Liver (tissue), 8 donors: ENCODE measurements at regions not wholly inside any gene's neighbourhood (a gene's known extent, or its start where the extent isn't known, plus 50 kb on each side); places are given as distances from the start of the nearest gene placed in this dataset.

ENCODE experiments used
- DNase-seq: peaks from one replicate; pipeline ENCODE4 v3.0.0-alpha.2; 2017; ENCODE audit warnings: low spot score
- H3K27ac ChIP-seq, 2 donors: one replicate each; pipeline ENCODE4 v1.7.0; 2013; ENCODE audit warnings: inconsistent platforms in 2 of 2, low read length in 2 of 2, control low read depth in 1 of 2, low read depth in 1 of 2, mild to moderate bottlenecking in 1 of 2
- H3K27me3 ChIP-seq, 4 donors: one replicate each; pipeline versions ENCODE4 v1.6.1 to v1.7.0; 2013; ENCODE audit warnings: low read length in 3 of 4, inconsistent platforms in 1 of 4, mild to moderate bottlenecking in 1 of 4, moderate library complexity in 1 of 4; ENCODE audit not compliant: control insufficient read depth in 4 of 4, insufficient read depth in 4 of 4
- H3K36me3 ChIP-seq, 4 donors: one replicate each; pipeline versions ENCODE4 v1.6.1 to v1.7.0; 2013; ENCODE audit warnings: low read length in 3 of 4, mild to moderate bottlenecking in 3 of 4, low read depth in 1 of 4, moderate library complexity in 1 of 4; ENCODE audit not compliant: control insufficient read depth in 4 of 4, insufficient read depth in 3 of 4
- H3K4me1 ChIP-seq, 4 donors: one replicate each; pipeline versions ENCODE4 v1.6.1 to v1.7.0; 2013; ENCODE audit warnings: low read length in 3 of 4, mild to moderate bottlenecking in 3 of 4, moderate library complexity in 1 of 4; ENCODE audit not compliant: control insufficient read depth in 4 of 4, insufficient read depth in 4 of 4
- H3K4me3 ChIP-seq, 3 donors: one replicate each; pipeline versions ENCODE4 v1.6.1 to v1.7.0; 2013; ENCODE audit warnings: low read length in 3 of 3, control low read depth in 1 of 3, low read depth in 1 of 3, mild to moderate bottlenecking in 1 of 3
- H3K9ac ChIP-seq, 2 donors: one replicate each; pipeline ENCODE4 v1.7.0; 2013; ENCODE audit warnings: low read length in 2 of 2, mild to moderate bottlenecking in 2 of 2, moderate library complexity in 2 of 2, control low read depth in 1 of 2, low read depth in 1 of 2
- H3K9me3 ChIP-seq, 4 donors: one replicate each; pipeline versions ENCODE4 v1.6.1 to v1.7.0; 2013; ENCODE audit warnings: low read length in 3 of 4; ENCODE audit not compliant: control insufficient read depth in 4 of 4
- EGR1 ChIP-seq, 2 donors: IDR thresholded peaks; 2 replicates each; pipeline ENCODE4 v1.6.1; 2016 to 2018; ENCODE audit warnings: antibody characterized with exemption in 2 of 2, low read depth in 2 of 2
- FOXA1 ChIP-seq: IDR thresholded peaks from 2 replicates; pipeline ENCODE4 v1.6.1; 2016; ENCODE audit warnings: antibody characterized with exemption
- FOXA2 ChIP-seq: IDR thresholded peaks from 2 replicates; pipeline ENCODE4 v1.6.1; 2016; ENCODE audit warnings: antibody characterized with exemption
- GABPA ChIP-seq, 2 donors: IDR thresholded peaks in 1 of 2; conservative IDR thresholded peaks in 1 of 2; 2 replicates each; pipeline ENCODE4 v1.6.1; 2016; ENCODE audit warnings: antibody characterized with exemption in 2 of 2, mild to moderate bottlenecking in 1 of 2, moderate library complexity in 1 of 2
- HNF4A ChIP-seq, 2 donors: conservative IDR thresholded peaks; 2 replicates each; pipeline ENCODE4 v1.6.1; 2016; ENCODE audit warnings: antibody characterized with exemption in 2 of 2, mild to moderate bottlenecking in 2 of 2
- HNF4G ChIP-seq: IDR thresholded peaks from 2 replicates; pipeline ENCODE4 v1.6.1; 2016; ENCODE audit warnings: antibody characterized with exemption
- JUND ChIP-seq, 2 donors: IDR thresholded peaks; 2 replicates each; pipeline ENCODE4 v1.6.1; 2016; ENCODE audit warnings: antibody characterized with exemption in 2 of 2
- NR2F2 ChIP-seq: IDR thresholded peaks from 2 replicates; pipeline ENCODE4 v1.6.1; 2016; ENCODE audit warnings: antibody characterized with exemption
- RAD21 ChIP-seq, 2 donors: IDR thresholded peaks; 2 replicates each; pipeline ENCODE4 v1.6.1; 2016; ENCODE audit warnings: antibody characterized with exemption in 2 of 2, mild to moderate bottlenecking in 2 of 2
- RXRA ChIP-seq, 2 donors: IDR thresholded peaks; 2 replicates each; pipeline ENCODE4 v1.6.1; 2017 to 2018; ENCODE audit warnings: antibody characterized with exemption in 2 of 2, mild to moderate bottlenecking in 1 of 2
- SP1 ChIP-seq: IDR thresholded peaks from 2 replicates; pipeline ENCODE4 v1.6.1; 2018; ENCODE audit warnings: antibody characterized with exemption, mild to moderate bottlenecking
- TAF1 ChIP-seq: conservative IDR thresholded peaks from 2 replicates; pipeline ENCODE4 v1.6.1; 2016; ENCODE audit warnings: antibody characterized with exemption, mild to moderate bottlenecking
- YY1 ChIP-seq: IDR thresholded peaks from 2 replicates; pipeline ENCODE4 v1.6.1; 2016; ENCODE audit warnings: antibody characterized with exemption, mild to moderate bottlenecking
- WGBS: extraction: QIAGEN DNeasy Blood & Tissue Kit; methylation state at CpG from one replicate; pipeline ENCODE4 v1.1.7; 2013; 5-methylcytosine and 5-hydroxymethylcytosine counted together
- TF ChIP-seq, protein P1 (sequence below): IDR thresholded peaks from 2 replicates; pipeline ENCODE4 v1.6.1; 2016; ENCODE audit warnings: antibody characterized with exemption
- TF ChIP-seq, protein P2 (sequence below): fragments of 150-350 bp; IDR thresholded peaks from 2 replicates; pipeline ENCODE4 v1.5.1; 2017; ENCODE audit warnings: improper control_type of control experiment, low read depth, low read length; ENCODE audit not compliant: missing input control
- TF ChIP-seq, protein P3 (sequence below): IDR thresholded peaks from 2 replicates; pipeline ENCODE4 v1.6.1; 2016; ENCODE audit warnings: antibody characterized with exemption
- TF ChIP-seq, protein P4 (sequence below): IDR thresholded peaks from 2 replicates; pipeline ENCODE4 v1.6.1; 2016; ENCODE audit warnings: antibody characterized with exemption, mild to moderate bottlenecking
- TF ChIP-seq, protein P5 (sequence below): IDR thresholded peaks from 2 replicates; pipeline ENCODE4 v1.6.1; 2016; ENCODE audit warnings: antibody characterized with exemption
- donor health status: healthy.
- donor health status: healthy.
- donor health status: healthy.
- donor health status: healthy.
- donor health status: healthy.

DNA sequence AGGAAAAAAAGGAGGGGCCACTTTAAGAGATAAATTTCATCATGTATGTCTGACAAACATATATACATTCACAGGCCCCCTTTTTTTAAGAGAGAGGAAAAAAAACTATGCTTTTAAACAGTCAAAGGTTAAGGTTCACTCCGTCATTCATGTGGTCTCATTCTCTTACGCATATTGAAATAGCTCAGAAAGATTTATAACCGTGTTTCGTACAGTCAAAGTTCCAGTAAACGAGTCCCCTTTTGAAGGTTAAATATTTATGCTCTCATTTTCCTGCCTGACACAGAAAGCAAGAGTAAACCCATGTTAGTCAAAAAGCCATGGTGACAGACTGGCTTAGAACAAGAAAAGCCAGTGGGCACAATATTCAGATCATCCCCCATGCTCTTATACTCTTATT lies 248.0 kb upstream of the ARRDC4 start:
- TF ChIP-seq YY1 (no peak), EGR1 (IDR thresholded peaks at IDR 0.05; ENCODE audit: low read depth in 2 of 2) (no peak), SP1 (no peak), NR2F2 (no peak), HNF4G (no peak), GABPA (IDR thresholded peaks at IDR 0.05 in 1 of 2, conservative IDR thresholded peaks at IDR 0.05 in 1 of 2) (no peak), RAD21 (IDR thresholded peaks at IDR 0.05) (no peak), TAF1 (no peak), RXRA (IDR thresholded peaks at IDR 0.05) (no peak), FOXA2 (no peak), HNF4A (conservative IDR thresholded peaks at IDR 0.05) (no peak), FOXA1 (no peak)
- TF ChIP-seq, protein P1, sequence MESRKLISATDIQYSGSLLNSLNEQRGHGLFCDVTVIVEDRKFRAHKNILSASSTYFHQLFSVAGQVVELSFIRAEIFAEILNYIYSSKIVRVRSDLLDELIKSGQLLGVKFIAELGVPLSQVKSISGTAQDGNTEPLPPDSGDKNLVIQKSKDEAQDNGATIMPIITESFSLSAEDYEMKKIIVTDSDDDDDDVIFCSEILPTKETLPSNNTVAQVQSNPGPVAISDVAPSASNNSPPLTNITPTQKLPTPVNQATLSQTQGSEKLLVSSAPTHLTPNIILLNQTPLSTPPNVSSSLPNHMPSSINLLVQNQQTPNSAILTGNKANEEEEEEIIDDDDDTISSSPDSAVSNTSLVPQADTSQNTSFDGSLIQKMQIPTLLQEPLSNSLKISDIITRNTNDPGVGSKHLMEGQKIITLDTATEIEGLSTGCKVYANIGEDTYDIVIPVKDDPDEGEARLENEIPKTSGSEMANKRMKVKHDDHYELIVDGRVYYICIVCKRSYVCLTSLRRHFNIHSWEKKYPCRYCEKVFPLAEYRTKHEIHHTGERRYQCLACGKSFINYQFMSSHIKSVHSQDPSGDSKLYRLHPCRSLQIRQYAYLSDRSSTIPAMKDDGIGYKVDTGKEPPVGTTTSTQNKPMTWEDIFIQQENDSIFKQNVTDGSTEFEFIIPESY = no peak
- TF ChIP-seq, protein P2, sequence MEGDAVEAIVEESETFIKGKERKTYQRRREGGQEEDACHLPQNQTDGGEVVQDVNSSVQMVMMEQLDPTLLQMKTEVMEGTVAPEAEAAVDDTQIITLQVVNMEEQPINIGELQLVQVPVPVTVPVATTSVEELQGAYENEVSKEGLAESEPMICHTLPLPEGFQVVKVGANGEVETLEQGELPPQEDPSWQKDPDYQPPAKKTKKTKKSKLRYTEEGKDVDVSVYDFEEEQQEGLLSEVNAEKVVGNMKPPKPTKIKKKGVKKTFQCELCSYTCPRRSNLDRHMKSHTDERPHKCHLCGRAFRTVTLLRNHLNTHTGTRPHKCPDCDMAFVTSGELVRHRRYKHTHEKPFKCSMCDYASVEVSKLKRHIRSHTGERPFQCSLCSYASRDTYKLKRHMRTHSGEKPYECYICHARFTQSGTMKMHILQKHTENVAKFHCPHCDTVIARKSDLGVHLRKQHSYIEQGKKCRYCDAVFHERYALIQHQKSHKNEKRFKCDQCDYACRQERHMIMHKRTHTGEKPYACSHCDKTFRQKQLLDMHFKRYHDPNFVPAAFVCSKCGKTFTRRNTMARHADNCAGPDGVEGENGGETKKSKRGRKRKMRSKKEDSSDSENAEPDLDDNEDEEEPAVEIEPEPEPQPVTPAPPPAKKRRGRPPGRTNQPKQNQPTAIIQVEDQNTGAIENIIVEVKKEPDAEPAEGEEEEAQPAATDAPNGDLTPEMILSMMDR = no peak
- TF ChIP-seq, protein P3, sequence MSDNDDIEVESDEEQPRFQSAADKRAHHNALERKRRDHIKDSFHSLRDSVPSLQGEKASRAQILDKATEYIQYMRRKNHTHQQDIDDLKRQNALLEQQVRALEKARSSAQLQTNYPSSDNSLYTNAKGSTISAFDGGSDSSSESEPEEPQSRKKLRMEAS = no peak
- no peak for DNase-seq
- H3K36me3 ChIP-seq = no peaks in the 10 kb centered on the region
- H3K4me3 ChIP-seq = no peak overlapping the region
- WGBS = 58% methylated on average over 5 of the region's 5 CpGs
- no peaks in the 10 kb centered on the region for H3K9me3 ChIP-seq
- H3K27ac ChIP-seq = no peak overlapping the region
- no peaks in the 10 kb centered on the region for H3K27me3 ChIP-seq
- no peak overlapping the region for H3K9ac ChIP-seq
- no peaks in the 10 kb centered on the region for H3K4me1 ChIP-seq

DNA sequence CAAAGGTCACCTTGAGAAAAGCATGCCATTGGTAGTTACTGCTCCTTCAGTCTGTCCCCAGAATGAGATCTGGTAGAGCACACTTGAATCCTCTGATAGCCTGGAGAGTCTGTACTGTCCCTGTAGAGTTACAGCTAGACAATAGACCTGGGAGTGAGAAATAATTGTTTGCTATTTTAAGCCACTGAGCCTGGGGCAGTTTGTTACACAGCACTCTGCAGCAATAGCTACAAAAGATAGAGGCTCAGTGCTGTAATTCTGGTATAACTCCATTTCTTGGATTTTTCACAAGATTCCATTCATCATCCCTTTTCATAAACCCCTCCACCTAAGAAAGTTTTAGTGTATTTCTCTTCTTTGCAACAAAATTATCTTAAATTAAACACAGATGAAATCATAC lies 242.7 kb upstream of the ARRDC4 start:
- H3K9ac ChIP-seq = no peak overlapping the region
- H3K4me3 ChIP-seq = no peak overlapping the region
- no peaks in the 10 kb centered on the region for H3K27me3 ChIP-seq
- H3K36me3 ChIP-seq = no peaks in the 10 kb centered on the region
- DNase-seq = no peak
- no peaks in the 10 kb centered on the region for H3K9me3 ChIP-seq
- no peak overlapping the region for H3K27ac ChIP-seq
- TF ChIP-seq, protein P2 = no peak
- TF ChIP-seq, protein P1 = no peak
- TF ChIP-seq GABPA (IDR thresholded peaks at IDR 0.05 in 1 of 2, conservative IDR thresholded peaks at IDR 0.05 in 1 of 2) (no peak), FOXA1 (no peak), YY1 (no peak), RAD21 (IDR thresholded peaks at IDR 0.05) (no peak), SP1 (no peak), FOXA2 (no peak), JUND (IDR thresholded peaks at IDR 0.05) (no peak), TAF1 (no peak), HNF4A (conservative IDR thresholded peaks at IDR 0.05) (no peak), NR2F2 (no peak), EGR1 (IDR thresholded peaks at IDR 0.05; ENCODE audit: low read depth in 2 of 2) (no peak), RXRA (IDR thresholded peaks at IDR 0.05) (no peak), HNF4G (no peak)
- TF ChIP-seq, protein P4, sequence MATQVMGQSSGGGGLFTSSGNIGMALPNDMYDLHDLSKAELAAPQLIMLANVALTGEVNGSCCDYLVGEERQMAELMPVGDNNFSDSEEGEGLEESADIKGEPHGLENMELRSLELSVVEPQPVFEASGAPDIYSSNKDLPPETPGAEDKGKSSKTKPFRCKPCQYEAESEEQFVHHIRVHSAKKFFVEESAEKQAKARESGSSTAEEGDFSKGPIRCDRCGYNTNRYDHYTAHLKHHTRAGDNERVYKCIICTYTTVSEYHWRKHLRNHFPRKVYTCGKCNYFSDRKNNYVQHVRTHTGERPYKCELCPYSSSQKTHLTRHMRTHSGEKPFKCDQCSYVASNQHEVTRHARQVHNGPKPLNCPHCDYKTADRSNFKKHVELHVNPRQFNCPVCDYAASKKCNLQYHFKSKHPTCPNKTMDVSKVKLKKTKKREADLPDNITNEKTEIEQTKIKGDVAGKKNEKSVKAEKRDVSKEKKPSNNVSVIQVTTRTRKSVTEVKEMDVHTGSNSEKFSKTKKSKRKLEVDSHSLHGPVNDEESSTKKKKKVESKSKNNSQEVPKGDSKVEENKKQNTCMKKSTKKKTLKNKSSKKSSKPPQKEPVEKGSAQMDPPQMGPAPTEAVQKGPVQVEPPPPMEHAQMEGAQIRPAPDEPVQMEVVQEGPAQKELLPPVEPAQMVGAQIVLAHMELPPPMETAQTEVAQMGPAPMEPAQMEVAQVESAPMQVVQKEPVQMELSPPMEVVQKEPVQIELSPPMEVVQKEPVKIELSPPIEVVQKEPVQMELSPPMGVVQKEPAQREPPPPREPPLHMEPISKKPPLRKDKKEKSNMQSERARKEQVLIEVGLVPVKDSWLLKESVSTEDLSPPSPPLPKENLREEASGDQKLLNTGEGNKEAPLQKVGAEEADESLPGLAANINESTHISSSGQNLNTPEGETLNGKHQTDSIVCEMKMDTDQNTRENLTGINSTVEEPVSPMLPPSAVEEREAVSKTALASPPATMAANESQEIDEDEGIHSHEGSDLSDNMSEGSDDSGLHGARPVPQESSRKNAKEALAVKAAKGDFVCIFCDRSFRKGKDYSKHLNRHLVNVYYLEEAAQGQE = no peak
- TF ChIP-seq, protein P5, sequence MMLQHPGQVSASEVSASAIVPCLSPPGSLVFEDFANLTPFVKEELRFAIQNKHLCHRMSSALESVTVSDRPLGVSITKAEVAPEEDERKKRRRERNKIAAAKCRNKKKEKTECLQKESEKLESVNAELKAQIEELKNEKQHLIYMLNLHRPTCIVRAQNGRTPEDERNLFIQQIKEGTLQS = no peak
- TF ChIP-seq, protein P3 = no peak
- no peaks in the 10 kb centered on the region for H3K4me1 ChIP-seq
